NCI-H2081 (cell line): ENCODE measurements at regions not wholly inside any gene's neighbourhood (a gene's known extent, or its start where the extent isn't known, plus 50 kb on each side); places are given as distances from the start of the nearest gene placed in this dataset.

ENCODE experiments used
- DNase-seq, 2 experiments: peaks; one replicate each; lab custom pipeline; 2025; lab: John Stamatoyannopoulos, UW

- DNase-seq = no peak
These were observed 68.3 kb upstream of the ZSWIM6 start for GRCh38 chr5:61263561-61264272.

- DNase-seq = no peak
These were observed 67.8 kb upstream of the ZSWIM6 start for GRCh38 chr5:61264273-61264661.

- no peak for DNase-seq
These were observed 64.9 kb upstream of the ZSWIM6 start for GRCh38 chr5:61267116-61267515.

- DNase-seq = no peak
These were observed 63.2 kb upstream of the ZSWIM6 start for GRCh38 chr5:61268871-61269270.

- no peak for DNase-seq
These were observed 61.4 kb upstream of the ZSWIM6 start for GRCh38 chr5:61270510-61271165.

- DNase-seq = no peak
These were observed 59.4 kb upstream of the ZSWIM6 start for GRCh38 chr5:61272688-61273087.

- no peak for DNase-seq
These were observed 58.6 kb upstream of the ZSWIM6 start for GRCh38 chr5:61273279-61273975.

- no peak for DNase-seq
These were observed 57.5 kb upstream of the ZSWIM6 start for GRCh38 chr5:61274511-61274911.

- DNase-seq = no peak
These were observed 56.2 kb upstream of the ZSWIM6 start for GRCh38 chr5:61275841-61276240.

- no peak for DNase-seq
These were observed 54.9 kb upstream of the ZSWIM6 start for GRCh38 chr5:61277190-61277589.

- DNase-seq = no peak
These were observed 54.3 kb upstream of the ZSWIM6 start for GRCh38 chr5:61277781-61278180.

- DNase-seq = no peak
These were observed 52.3 kb upstream of the ZSWIM6 start for GRCh38 chr5:61279725-61280124.

- DNase-seq = peak; percentile 74 to 84
These were observed 51.9 kb upstream of the ZSWIM6 start for GRCh38 chr5:61280205-61280604.

GRCh38 chr5:61280761-61281427 is 51.2 kb upstream of the ZSWIM6 start:
- peak; percentile 58 to 71 for DNase-seq

GRCh38 chr5:61281686-61282085 is 50.4 kb upstream of the ZSWIM6 start:
- DNase-seq = no peak
